HT1080 (cell line): ENCODE measurements at regions not wholly inside any gene's neighbourhood (a gene's known extent, or its start where the extent isn't known, plus 50 kb on each side); places are given as distances from the start of the nearest gene placed in this dataset.
"Not testable (repeated sequence)": the region's sequence is repeated elsewhere in the genome, so short reads cannot be mapped to it uniquely, and the experiment has no call there.

Source experiments
- DNase-seq: peaks from one replicate; pipeline ENCODE4 v3.0.0-alpha.2; 2015; ENCODE audit warnings: low read depth

DNA sequence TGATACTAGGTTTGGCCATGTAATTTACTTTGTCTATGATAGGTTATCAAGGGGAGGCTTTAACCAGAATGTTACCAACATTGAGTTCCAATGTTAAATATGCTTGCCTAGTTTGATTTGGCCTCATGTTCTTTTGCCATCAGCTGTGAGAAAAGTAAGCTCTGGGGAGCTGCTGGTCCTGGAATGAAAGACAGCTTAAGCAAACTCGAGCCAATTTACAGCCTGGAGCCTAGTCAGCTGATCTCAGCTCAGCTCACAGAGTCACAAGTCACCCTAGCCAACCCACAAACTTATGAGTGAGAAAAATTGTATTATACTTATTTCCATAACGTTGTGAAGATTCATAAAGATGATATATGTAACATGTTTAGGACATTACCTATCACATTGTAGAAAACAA is 426.7 kb downstream of the RWDD3 start:
- no peak for DNase-seq

DNA sequence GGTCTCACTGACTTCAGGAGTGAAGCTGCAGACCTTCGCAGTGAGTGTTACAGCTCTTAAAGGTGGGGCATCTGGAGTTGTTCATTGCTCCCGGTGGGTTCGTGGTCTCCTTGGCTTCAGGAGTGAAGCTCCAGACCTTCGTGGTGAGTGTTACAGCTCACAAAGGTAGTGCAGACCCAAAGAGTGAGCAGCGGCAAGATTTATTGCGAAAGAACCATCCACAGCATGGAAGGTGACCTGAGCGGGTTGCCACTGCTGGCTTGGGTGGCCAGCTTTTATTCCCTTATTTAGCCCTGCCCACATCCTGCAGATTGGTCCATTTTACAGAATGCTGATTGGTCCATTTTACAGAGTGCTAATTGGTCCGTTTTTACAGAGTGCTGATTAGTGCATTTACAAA is 429.5 kb downstream of the RWDD3 start:
- DNase-seq = not testable (repeated sequence)

DNA sequence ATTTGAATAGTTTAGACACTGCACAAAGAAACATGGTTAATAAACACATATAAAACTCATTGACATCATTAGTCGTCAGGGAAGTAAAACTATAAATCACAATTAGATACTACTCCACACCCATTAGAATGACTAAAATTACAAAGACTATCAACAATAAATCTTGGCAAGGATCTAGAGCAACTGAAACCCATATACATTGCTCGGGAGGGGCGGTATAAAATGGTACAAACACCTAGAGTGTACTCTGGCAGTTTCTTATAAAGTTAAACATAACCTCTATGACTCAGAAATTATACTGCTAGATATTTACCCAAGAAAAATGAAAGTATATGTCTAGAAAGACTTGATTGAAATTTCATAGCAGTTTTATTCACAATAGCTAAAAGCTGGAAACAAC is 434.2 kb downstream of the RWDD3 start:
- DNase-seq = no peak

DNA sequence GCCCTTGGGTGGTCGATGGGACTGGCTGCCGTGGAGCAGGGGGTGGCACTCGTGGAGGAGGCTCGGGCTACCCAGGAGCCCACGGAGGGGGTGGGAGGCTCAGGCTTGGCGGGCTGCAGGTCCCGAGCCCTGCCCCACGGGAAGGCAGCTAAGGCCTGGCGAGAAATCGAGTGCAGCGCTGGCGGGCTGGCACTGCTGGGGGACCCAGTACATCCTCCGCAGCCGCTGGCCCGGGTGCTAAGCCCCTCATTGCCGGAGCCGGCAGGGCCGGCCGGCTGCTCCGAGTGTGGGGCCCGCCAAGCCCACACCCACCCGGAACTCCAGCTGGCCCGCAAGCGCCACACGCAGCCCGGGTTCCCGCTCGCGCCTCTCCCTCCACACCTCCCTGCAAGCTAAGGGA is 435.6 kb downstream of the RWDD3 start:
- DNase-seq = not testable (repeated sequence)

DNA sequence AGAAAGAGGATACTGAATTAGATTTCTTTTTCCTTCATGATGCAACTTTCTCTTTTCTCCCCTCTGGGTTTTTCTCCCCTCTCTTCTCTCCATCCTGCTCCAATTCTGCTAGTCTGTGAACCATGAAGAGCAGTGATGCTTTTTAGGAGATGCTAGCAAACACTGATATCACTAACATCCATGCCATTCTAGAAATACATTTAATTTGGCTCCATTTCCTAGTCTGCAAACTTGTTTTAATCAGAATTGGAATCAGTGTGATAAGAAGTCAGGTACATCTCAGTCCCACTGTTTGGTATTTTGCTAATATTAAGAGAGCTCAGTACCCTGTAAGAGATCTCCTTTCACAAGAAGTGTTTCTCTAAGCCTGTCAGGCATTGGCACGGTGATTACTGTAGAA is 437.1 kb downstream of the RWDD3 start:
- DNase-seq = no peak

DNA sequence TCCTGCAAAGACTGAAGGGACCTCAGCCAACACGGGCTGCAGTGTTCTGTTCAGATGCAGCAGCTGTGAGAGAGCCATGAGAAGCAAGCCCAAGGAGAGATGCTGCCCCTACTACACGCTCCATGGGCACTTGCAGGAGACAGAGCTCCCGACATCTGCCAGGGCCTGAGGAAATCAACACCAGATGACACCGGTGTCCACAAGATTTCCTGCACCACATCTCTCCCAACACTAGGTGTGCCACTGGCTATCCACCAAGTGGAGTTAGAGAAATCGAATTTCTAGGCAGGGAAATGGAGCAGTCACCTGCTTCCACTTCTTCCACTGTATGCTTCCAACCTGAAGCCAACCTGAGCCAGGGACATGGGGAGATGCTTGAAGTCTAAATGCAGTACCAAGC is 445.3 kb downstream of the RWDD3 start:
- no peak for DNase-seq

DNA sequence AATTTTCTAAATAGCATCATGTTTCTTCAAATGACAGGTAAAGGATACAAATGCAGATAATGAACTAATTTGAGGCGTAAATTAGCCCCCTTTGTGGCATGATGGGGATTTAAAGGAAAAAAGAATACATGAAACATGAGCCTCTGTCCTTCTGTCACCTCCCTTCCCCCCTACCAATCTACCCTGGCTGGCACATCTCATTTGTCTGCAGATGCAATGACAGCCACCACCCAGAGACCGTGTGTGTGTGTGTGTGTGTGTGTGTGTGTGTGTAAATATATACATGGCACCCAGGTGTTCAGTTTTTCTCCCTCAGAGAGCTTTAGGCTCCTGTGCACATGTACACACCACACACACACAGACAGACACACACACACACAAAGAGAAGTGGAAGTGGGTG is 451.1 kb downstream of the RWDD3 start:
- no peak for DNase-seq

DNA sequence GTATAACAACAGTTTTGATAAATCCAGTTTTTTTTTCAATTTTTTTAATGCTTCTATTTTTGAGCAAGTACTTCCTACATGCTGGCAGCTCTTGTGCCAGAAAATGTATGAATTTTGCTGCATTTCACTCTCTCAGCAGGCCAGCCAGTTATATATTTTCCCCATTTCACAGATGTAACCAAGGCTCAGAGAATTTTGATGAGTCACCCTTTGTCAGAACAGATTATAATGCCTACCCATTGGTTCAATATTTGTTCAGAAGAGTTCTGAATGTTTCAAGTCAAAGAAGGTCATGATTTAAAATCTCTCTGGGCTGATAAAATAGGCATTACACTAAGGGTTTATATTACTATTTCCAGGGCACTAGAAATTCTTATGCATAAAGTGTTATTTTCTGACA is 452.2 kb downstream of the RWDD3 start:
- DNase-seq = no peak

DNA sequence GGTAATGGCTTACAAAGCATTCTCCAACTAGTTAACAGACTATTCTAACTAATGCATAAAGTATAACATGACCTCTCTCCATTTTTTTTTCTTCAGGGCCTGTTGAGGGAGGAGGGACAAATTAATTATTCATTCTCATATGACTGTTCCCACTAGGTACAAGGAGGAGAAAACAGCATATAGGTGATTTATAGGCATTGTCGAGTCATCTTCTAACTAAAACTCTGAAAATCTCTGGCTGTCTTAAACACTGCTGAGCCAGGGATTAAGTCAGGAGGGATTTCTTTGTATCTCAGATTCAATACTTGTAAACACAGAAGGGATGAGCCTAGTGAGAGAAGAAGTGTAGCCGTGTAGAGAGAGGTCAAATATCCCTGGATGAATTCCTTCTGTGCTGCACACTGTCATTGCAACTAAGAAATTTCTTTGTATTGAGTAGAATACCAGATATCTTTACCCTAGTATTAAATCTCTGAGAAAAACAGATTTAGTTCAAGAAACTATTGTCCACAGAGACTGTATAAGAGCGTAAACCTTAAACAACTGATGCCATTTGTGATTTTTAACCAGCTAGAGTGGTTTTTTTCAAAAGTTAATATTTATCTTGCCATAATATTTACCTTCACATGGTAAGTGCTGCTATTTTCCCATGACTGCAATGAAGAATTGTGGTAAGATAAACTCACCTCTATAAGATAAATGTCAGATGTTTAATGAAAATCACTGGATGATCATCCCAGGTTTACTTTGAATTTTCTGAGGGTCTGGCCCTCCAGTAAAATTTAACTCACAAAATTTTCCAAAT is 465.3 kb downstream of the RWDD3 start:
- DNase-seq = no peak

DNA sequence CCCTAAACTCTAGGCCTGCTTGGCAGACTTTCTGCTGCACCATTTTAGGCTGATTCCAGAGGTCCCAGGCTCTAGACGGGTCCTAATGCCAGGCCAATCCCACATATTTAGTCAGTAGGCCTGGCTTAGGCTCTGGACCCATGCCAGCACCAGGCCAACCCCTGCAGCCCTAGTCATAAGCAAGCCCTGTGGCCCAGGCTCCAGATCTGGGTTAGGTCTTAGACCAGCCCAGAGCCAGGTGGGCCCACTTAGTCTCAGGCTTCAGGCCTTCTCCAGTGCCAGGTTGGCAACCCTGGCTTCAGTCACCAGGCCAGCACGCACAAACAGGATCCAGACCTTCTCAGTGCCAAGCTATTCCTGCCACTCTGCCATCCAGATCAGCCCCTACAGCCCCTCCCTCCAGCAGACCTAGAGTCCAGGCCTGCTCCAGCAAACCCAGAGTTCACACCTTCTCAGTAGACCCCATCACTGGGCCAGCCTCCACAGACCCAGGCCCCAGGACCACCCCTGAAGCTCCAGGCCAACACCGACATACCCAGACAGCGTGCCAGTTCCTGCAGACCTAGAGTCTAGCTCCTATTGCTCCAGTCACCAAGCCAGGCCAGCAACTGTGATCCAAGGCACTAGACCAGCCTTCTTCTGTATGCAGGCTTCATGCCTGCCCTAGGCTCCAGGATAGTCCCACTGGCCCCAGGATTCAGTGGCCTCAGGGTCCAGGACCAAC is 467.6 kb downstream of the RWDD3 start:
- no peak for DNase-seq

GRCh38 chr1:95703046-95703445 is 469.0 kb downstream of the RWDD3 start:
- no peak for DNase-seq

DNA sequence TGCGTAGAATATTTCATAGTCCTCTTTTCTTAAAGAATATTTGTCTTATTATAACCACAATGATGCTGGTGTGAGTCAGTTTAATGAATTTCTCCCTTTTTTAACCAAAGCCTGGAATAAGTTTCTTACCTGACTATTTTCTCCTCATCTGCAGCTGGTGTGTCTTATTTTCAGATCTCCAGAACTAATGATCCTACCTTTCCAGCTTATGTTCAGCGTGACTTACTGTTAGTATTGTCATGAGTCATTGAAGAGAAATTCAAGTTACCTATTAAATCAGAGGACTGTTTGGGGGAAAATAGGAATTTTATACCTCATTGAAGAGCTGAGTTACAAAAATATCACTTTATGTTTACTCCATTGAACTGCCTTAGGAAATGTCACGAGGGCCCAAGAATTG is 482.1 kb downstream of the RWDD3 start:
- DNase-seq = no peak

GRCh38 chr1:95716550-95716949 is 482.5 kb downstream of the RWDD3 start:
- DNase-seq = no peak

DNA sequence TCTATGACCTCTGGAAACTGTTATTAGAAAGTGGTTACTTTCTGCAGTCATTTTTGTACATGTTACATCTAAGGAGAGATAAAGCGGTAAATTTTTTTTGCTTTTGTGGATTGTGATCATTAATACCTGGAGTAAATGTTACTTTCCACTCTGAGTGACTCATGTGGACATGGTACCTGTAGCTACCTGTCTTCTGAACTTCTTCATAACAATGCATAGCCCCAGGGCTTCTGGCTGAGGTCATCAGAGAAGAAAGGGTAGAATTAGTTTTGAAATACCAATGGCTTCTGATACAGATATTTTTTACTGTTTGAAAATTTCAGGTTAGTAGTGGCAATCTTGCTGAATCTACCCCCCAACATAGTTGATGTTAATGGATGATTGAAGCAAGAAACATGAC is 489.3 kb downstream of the RWDD3 start:
- DNase-seq = no peak

- no peak for DNase-seq
Measured at GRCh38 chr1:95728841-95729240, 494.8 kb downstream of the RWDD3 start.

- peak; percentile 6 for DNase-seq
Measured at GRCh38 chr1:95730986-95731385, 497.0 kb downstream of the RWDD3 start.

- DNase-seq = no peak
Measured at GRCh38 chr1:95731466-95731865, 497.5 kb downstream of the RWDD3 start.

GRCh38 chr1:95733031-95733430 is 499.0 kb downstream of the RWDD3 start:
- no peak for DNase-seq

DNA sequence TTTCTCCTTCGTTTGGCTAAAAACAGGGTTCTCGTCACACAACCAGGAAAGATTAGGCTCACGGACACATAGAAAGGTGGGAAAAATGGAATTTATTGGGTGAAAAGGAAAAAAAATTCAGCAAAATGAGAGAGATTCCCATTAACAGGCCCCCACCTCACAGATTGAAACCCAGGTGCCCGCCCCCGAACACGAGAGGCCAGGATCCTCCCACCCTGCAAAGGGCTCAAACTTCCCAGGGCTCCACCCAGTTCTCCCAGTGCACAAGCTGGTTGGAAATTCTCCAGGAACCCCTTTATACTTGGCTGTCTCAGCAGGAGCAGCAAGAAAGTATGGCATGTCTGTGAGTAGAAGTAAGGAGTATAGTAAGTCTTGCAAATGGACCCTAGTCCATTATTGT is 499.7 kb downstream of the RWDD3 start:
- no peak for DNase-seq

GRCh38 chr1:95734560-95734959 is 500.6 kb downstream of the RWDD3 start:
- DNase-seq = no peak

DNA sequence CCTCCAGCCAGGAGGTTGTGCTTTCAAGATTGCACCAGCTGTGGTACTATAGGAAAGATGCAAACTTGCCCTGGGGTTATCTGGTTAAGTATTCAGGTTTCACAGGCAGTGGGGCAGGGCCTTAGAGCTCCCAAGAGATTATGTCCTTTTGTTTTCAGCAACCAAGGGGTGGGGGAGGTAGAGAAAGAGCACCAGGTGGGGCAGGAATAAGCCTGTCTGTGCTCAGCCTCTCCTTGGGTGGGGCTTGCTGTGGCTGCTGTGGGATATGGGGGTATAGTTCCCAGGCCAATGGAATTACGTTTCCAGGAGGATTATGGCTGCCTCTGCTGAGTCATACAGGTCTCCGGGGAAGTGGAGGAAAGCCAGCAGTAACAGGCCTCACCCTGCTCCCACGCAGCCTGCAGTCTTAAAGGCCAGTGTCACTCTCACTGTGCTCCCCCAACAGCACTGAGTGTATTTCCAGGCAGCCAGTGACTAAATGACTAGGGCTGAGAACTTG is 508.6 kb downstream of the RWDD3 start:
- DNase-seq = peak; percentile 78

GRCh38 chr1:95744731-95745130 is 510.7 kb downstream of the RWDD3 start:
- no peak for DNase-seq
